ENCODE measurements at regions not wholly inside any gene's neighbourhood (a gene's known extent, or its start where the extent isn't known, plus 50 kb on each side); places are given as distances from the start of the nearest gene placed in this dataset.
"Not testable (repeated sequence)": the region's sequence is repeated elsewhere in the genome, so short reads cannot be mapped to it uniquely, and the experiment has no call there.

DNA sequence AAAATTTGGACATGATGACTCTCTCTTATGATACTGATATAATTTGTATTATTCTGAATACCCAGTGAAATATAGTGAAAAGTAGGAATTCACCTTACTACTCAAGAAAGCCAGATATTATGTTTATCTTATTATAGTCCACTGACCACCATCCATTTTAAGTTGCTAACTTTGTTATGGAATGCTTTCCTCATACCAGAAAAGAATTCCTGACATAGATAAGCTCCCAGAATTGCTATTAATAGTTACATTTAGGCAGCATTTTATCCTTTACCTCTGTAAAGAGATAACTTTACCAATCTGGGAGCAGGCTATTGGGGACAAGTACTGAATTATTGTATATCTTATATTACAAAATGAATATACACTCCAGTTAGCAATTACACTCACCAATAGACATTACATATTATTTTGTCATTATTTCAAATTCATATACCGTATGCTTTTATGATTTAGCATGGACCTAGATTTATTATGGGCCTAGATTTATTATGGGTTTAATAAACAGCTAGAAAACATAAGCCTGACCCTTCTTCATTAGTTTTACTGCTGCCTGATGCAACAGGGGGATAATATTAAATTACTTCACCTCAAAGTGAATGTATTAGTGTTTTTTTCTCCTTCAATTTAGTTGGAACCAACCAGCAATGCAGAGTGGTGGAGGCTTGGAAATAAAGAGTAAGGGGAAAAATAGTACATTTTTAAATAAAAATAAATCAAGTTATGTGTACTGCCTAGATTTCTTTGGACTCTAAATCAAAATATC, 1886.1 kb downstream of the PCDH9 start:
- no peak for DNase-seq

GRCh38 chr13:65342541-65343337, 1887.4 kb downstream of the PCDH9 start:
- DNase-seq: peak; percentile 24

- DNase-seq: no peak
Measured at GRCh38 chr13:65339241-65339640, 1890.9 kb downstream of the PCDH9 start.

GRCh38 chr13:65336916-65337315, 1893.2 kb downstream of the PCDH9 start:
- no peak for DNase-seq

DNA sequence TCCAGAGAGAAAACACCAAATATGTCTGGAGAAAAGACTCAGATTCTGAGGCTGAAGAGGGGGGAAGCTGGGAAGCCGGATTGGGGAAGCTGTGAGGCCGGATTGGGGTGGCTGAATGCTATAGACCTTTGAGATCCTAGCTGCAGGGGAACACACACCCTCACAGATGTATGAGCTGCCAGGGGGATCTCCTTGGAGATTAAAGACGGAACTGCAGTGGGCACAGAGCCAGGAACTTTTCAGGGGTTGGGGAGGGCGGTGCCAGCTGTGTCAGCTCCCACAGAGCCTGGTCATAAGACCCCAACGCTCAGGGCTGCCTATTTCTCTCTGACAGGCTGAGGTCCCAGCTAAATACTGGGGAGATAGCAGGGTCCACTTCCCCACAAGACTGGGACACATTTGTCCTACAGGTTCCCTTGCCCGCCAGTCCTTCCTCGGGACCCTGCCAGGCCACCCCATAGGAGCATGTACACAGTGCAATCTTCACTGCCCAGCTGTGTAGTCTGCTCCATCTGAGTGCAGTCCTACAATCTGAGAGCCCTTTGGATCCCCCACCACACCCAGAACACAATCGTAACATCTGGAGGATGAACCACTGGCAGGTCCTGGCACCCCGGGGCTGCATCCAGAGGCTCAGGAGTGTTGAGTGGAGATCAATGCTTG, 1893.9 kb downstream of the PCDH9 start:
- peak; percentile 54 for DNase-seq

DNA sequence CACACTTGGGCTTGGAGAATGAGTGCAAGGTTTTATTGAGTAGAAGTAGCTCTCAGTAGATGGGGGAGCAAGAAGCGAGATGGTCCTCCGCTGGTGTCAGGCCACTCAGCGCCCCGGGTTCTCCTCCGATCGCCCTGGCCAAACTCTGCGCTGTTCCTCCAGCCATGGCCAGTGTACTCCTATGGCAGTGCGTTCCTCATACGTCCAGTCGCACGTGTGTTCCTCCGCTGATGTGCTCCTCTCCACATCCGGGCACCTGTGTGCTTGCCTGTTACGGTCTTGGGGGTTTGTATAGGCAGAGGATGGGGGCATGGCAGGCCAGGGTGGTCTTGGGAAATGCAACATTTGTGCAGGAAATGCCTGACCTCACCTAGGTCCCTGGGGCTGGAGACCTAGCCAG, 1899.4 kb downstream of the PCDH9 start:
- DNase-seq: no peak

DNA sequence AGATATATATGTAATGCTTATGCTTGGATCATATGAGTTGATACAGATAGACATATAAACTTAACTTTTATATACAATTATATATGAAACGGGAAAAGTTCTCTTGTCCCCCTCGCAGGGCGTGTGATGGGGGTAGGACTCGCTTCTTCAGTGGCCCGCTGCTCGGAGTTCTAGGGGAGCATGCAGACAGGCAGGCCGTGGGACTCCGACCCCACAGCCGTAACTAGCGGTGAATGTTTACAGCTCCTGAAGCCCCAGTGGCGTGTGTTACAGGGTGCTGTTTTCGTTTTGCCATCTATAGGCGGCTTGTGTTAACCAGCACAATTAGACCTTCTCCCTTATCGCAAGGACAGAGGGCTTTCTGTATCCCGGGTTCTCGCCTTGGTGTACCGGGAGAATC, 1899.8 kb downstream of the PCDH9 start:
- DNase-seq: no peak

DNA sequence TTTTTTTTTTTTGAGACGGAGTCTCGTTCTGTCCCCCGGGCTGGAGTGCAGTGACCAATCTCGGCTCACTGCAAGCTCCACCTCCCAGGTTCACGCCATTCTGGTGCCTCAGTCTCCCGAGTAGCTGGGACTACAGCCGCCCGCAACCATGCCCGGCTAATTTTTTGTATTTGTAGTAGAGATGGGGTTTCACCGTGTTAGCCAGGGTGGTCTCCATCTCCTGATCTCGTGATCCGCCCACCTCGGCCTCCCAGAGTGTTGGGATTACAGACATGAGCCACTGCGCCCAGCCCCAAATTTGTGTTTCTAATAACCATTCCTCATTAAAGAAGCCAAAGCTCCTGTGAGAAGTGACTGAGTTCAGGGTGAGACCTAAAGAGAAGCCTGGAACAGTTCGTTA, 1906.9 kb downstream of the PCDH9 start:
- not testable (repeated sequence) for DNase-seq

GRCh38 chr13:65321423-65321822, 1908.7 kb downstream of the PCDH9 start:
- DNase-seq: not testable (repeated sequence)

DNA sequence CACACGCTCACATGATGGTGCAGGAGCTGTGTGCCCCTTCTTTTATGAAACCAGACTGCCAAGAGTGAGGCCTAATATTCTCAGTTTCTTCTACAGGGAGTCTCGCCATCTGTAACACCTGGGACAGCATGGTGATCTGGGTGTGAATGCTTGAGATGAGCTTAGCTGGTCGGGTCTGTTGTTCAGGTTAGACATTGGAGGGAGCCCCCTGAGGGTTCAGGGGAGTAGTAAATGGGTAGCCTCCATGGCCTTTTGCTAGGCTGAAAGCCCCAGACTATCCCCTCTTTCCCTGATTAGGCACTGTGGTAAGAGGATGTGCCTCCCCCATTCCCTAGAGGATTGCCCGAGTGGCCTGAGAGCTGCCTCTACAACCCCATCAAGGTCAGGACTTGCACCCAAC, 1916.1 kb downstream of the PCDH9 start:
- DNase-seq: no peak

DNA sequence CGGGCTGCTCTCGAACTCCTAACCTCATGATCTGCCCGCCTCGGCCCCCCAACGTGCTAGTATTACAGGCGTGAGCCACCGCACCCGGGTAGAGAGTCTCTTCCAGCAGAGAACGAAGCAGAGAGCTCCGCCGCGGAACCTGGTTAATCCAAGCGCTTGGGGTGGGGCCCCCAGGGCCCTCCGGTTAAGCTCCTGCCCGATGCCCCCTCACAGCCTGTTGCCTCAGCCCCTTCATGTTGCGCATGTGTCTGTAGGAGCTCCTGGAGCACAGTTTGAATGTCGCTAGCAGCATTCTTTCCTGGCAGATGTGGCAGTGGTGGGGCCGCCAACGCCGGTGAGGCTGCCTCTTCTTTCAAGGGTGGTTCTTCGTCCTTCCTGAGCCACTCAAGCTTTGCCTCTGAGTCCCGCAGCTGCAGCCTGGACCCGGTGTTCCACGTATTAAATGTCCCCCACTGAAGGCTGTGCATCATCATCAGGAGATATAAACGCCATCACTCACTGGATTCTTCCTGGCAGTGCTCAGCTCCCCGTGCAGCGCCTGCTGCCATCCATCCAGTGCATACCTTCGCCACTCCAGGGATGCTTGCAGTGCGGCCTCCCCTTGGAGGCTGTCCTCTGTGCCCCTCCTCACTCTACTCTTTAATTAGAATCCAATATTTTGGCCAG, 1919.3 kb downstream of the PCDH9 start:
- no peak for DNase-seq

- DNase-seq: no peak
Measured at GRCh38 chr13:65309906-65310305, 1920.2 kb downstream of the PCDH9 start.

GRCh38 chr13:65308729-65309128, 1921.4 kb downstream of the PCDH9 start:
- DNase-seq: not testable (repeated sequence)

GRCh38 chr13:65307056-65307455, 1923.1 kb downstream of the PCDH9 start:
- no peak for DNase-seq

GRCh38 chr13:65302691-65303090, 1927.4 kb downstream of the PCDH9 start:
- DNase-seq: no peak

GRCh38 chr13:65301506-65301905, 1928.6 kb downstream of the PCDH9 start:
- DNase-seq: no peak

- peak; percentile 7 for DNase-seq
Measured at GRCh38 chr13:65300220-65300619, 1929.9 kb downstream of the PCDH9 start.

DNA sequence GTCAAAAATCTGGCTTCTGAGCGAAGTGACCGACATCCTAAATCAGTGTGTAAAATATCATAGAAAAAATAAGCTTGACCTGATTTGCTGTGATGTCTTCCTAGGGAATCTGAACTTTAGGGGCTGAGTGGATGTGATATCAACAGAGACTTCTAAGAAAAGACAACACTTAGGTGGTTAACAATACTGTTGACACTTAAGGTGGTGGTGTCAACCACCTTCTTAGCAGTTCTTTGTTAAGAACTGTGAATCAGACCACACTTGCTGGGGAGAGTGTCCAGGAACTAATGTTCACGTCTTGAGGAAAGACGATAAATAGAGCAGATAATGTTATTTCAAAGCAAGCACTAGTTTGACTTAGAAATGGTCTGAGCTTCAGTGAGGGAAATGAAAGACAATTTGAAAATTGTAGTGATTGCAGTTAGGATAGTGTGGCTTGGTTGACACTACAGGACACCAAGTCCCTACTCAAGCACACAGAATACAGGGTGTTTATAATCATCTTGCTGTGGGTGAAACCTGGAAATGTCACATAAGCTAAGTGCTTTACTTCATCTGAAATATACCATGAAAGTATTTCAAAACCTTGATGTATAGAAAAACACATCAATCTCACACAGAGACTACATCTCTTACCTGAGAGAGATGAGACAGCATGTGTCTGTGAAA, 1936.5 kb downstream of the PCDH9 start:
- no peak for DNase-seq

GRCh38 chr13:65292488-65292901, 1937.6 kb downstream of the PCDH9 start:
- no peak for DNase-seq

DNA sequence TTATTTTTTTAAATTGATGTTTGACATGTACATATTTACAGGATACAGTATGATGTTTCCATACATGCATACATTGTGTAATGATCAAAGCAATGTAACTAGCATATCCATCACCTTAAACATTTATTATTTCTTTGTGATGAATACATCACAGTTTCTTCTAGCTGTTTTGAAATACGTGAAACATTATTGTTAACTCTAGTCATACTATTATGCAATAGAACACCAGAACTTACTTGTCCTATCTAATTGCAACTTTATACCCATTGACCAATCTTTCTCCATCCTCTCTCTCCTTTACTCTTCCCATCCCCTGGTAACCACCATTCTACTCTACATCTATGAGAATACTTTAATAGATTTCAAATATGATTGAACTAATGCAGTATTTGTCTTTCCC, 1942.7 kb downstream of the PCDH9 start:
- no peak for DNase-seq

DNA sequence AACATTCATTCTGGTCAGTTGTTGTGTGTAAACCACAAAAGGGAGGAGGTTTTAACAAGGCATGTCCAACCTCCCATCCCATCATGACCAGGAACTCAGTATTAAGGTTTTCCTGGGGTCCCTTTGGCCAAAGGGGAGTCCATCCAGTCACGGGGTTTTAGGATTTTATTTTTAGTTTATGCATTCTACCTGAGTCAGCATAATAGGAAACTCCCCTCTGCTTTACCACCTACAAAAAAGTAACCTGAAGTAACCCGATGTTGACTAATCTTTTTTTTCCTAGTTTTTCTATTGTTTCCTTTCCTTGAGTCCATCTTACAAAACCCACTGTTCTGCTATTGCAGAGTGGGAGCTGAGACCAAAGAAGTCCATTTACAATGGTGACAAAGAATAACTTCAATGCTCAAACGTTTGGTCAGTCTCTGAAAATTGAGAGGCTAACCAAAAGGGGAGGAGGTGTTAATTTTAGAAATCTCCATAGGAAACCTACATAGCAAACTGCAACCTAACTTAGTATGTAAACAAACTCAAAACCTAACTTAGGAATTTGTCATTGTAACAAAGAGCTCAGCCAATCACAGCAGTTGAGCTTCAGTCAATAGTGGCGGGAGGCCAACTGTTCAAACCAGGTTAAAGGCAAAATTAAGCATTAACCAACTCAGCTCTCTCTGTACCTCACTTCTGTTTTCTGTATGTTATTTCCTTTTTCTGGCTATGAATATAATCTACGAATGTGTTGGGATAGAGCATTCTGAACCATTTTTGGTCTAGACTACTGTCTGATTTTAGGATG, 1954.1 kb downstream of the PCDH9 start:
- no peak for DNase-seq

GRCh38 chr13:65275108-65275507, 1955.0 kb downstream of the PCDH9 start:
- no peak for DNase-seq
